CD1c-positive myeloid dendritic cell (primary cell): ENCODE measurements at regions not wholly inside any gene's neighbourhood (a gene's known extent, or its start where the extent isn't known, plus 50 kb on each side); places are given as distances from the start of the nearest gene placed in this dataset.

Source experiments
- DNase-seq: peaks from one replicate; pipeline ENCODE4 v3.0.0-alpha.2; 2016; ENCODE audit errors: extremely low spot score

GRCh38 chr2:187136646-187137045 is 287.7 kb upstream of the ZSWIM2 start:
- DNase-seq = no peak

DNA sequence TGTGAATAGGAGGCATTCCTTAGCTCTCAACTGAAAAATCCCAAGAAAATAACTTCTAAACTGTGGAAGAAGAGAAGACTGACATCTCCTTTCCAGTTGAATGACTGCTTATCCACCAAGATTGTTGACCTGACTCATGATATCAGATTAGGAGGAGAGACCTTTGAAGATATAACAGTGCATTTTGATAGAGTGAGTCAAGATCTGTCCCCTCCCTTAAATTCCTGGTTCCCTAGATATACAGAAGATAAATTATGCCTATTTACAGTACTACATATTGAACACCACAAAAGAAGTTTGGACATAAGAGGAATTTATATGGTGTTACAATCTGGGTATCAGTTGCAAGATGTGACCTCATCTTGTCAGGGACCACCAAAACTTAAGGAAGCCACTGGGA is 285.3 kb upstream of the ZSWIM2 start:
- DNase-seq = no peak

DNA sequence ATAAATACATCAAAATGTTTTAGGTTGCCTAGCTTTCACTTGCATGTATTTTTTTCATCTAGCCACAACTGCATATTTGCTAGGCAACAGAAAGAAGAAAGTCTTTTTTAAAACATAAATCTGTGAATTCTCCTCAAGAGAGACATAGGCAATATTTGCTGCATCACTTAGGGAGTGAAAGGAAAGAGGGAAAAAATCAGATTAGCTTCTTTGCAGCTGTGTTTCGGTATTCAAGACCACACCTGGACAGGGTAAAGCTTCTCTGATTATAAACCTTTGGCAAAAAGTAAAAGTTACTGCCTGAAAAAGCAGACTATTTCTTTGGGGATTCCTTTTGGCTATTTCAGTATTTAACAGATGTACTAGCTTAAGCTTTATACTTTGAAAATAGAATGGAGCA is 280.9 kb upstream of the ZSWIM2 start:
- DNase-seq = no peak

- no peak for DNase-seq
These were observed 280.3 kb upstream of the ZSWIM2 start for GRCh38 chr2:187129306-187129705.

- no peak for DNase-seq
These were observed 277.5 kb upstream of the ZSWIM2 start for GRCh38 chr2:187126247-187127005.

DNA sequence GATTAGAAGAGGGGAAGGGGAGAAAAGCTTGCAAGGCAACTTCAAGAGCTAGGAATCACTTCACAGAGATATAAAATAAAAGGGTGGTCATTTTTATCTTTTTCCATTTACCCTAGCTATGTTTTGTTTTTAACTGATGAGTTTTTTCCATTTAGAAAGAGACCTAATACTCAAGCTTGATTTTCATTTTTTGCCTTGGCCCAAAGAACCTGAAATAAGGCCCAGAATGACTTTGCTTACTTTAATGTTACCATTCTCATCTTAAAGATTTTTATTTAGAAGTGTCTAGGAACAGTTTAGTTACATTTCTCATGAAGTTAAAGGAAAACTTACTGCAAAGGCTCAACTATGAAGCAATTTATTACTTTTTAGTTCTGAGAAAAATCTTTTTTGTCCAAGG is 276.3 kb upstream of the ZSWIM2 start:
- DNase-seq = no peak

GRCh38 chr2:187124529-187124928 is 275.6 kb upstream of the ZSWIM2 start:
- DNase-seq = no peak

GRCh38 chr2:187118331-187119099 is 269.5 kb upstream of the ZSWIM2 start:
- no peak for DNase-seq

GRCh38 chr2:187117483-187117882 is 268.5 kb upstream of the ZSWIM2 start:
- no peak for DNase-seq

DNA sequence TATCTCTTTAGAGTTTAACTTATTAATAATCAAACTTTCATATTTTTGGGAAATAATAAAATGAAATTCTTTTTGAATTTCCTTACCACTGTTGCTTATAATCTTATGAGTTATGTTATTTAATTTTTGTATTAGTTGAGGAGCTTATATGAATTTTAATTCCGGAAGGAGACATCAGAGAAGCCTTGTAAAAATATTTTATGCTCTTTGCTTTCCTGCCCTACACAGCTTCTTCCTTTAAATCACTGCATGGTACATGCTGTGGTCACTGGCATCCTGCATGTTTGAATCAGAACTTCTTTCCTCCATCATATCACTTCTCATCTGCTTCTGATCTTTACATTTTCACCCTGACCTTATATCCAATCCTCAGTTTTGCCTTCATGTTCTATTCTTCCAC is 266.7 kb upstream of the ZSWIM2 start:
- no peak for DNase-seq

GRCh38 chr2:187107001-187107400 is 258.0 kb upstream of the ZSWIM2 start:
- DNase-seq = no peak

DNA sequence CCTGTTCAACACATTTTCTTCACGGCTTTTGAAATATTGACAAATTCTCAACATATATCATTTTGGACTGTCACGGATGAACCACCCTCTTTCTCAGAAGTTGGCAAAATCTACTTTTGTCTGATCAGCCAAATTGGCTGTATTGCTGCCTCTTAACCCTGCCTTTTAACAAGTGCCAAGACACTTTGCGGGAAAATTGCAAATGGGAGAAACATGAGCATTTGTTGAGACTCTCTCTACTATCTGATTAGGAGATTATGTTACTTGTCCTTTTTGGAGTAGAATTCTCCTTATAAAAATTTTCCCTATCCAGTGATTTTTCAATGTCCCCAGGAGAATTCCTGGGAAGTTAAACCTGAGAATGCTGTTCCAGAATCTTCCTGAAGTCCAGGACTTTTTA is 256.2 kb upstream of the ZSWIM2 start:
- DNase-seq = no peak

- DNase-seq = no peak
These were observed 253.4 kb upstream of the ZSWIM2 start for GRCh38 chr2:187102381-187102780.

- no peak for DNase-seq
These were observed 249.2 kb upstream of the ZSWIM2 start for GRCh38 chr2:187098154-187098553.

GRCh38 chr2:187093771-187094412 is 244.9 kb upstream of the ZSWIM2 start:
- DNase-seq = no peak

GRCh38 chr2:187091664-187092063 is 242.7 kb upstream of the ZSWIM2 start:
- no peak for DNase-seq

DNA sequence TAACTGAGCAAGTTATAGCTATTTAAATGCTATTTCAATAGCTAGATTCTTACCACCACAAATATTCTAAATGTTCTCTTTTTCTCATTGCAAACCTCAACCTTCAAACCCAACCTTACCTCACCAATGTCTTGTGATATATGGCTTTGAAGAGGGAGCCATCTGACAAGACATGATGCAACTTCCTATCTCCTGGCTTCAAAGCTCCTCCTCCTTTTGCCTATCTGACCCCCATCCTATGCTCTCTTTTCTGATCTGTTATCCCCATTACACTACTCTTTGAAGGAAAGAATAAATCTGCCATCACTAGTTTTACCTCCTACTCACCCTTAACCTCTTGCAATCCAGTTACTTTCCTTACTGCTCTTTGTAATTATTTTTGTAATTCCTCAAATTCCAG is 235.6 kb upstream of the ZSWIM2 start:
- no peak for DNase-seq

GRCh38 chr2:187081461-187081860 is 232.5 kb upstream of the ZSWIM2 start:
- DNase-seq = no peak

DNA sequence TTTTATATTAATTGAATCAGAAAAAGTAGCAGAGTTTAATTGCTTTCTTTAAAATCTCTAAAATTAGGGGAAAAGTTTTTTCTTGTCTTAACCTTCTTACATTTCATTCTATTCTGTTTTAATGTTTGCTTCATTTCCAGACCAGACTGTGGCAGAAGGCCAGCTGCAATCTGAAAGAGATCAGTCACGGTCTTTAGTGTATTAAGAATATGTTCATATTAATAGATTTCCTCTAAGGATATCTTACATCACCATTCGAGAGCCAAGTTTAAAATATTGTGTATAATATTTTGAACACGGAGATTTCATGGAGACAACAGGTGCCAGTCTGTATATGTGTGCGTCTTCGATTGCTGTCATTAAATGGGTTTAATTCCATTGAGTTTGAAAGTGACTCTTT is 230.9 kb upstream of the ZSWIM2 start:
- no peak for DNase-seq

- no peak for DNase-seq
These were observed 229.3 kb upstream of the ZSWIM2 start for GRCh38 chr2:187078297-187078696.

DNA sequence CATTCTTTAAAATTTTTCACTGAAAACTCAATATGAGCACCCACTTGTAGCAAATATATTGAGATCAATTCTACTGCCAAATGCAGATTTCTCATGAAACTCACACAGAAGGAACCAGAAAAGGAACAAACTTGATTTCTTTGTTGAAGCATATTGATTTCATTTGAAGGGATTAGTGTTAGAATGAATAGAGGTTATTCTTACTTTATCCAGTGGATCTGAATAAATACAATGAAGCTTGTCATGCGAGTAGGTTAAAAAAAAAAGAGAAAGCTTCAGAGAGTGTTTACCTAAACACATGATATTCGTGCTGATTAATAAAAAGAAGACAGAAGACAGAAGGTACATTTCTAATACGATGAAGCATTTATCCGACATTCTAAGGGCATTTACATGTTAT is 226.7 kb upstream of the ZSWIM2 start:
- DNase-seq = no peak

- no peak for DNase-seq
These were observed 226.2 kb upstream of the ZSWIM2 start for GRCh38 chr2:187075199-187075635.

DNA sequence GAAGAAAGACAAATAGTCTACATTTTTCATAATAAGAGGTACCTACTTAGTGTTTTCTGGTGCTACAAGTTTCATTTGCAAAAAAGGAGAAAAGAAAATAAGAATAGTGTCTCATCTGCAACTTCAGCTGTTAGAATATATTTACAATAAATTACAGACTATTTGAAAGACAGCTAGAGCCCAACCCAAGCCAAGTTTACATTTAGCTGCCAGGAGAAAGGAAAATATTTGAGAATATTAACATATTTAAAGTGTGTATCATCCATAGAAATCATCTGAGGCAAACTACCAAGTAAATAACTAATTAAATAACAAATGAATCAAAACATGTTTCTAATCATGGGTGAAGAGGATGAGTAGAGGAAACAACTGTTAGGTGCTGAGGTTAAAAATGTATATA is 209.2 kb upstream of the ZSWIM2 start:
- no peak for DNase-seq
